Heart left ventricle (tissue), 16 donors: ENCODE measurements at regions not wholly inside any gene's neighbourhood (a gene's known extent, or its start where the extent isn't known, plus 50 kb on each side); places are given as distances from the start of the nearest gene placed in this dataset.

Source experiments
- ATAC-seq, 4 donors: fragments of 200-7000 bp; cut with Tn5 transposase; one replicate each; pipeline ENCODE4 v1.9.1; 2020 to 2022; ENCODE audit warnings: moderate library complexity in 4 of 4, mild to moderate bottlenecking in 3 of 4, moderate number of reproducible peaks in 1 of 4
- DNase-seq, 5 donors: peaks; one replicate each; pipeline ENCODE4 v3.0.0-alpha.2; 2020
- H3K27ac ChIP-seq, 12 donors: fragments of 200-600 bp; sonication (generic) in 4 of 12; one replicate each; pipeline versions ENCODE4 v1.5.0 to v1.8.0; 2016 to 2022; ENCODE audit warnings: mild to moderate bottlenecking in 2 of 12
- H3K27me3 ChIP-seq, 9 donors: fragments of 200-600 bp; sonication (generic) in 2 of 9; one replicate each; pipeline versions ENCODE4 v1.5.1 to v1.8.0; 2016 to 2022; ENCODE audit warnings: mild to moderate bottlenecking in 3 of 9
- H3K36me3 ChIP-seq, 9 donors: fragments of 200-600 bp; sonication (generic) in 2 of 9; one replicate each; pipeline versions ENCODE4 v1.5.0 to v1.8.0; 2018 to 2022; ENCODE audit warnings: mild to moderate bottlenecking in 2 of 9
- H3K4me1 ChIP-seq, 12 donors: fragments of 200-600 bp; sonication (generic) in 4 of 12; one replicate each; pipeline versions ENCODE4 v1.5.0 to v1.8.0; 2016 to 2022; ENCODE audit warnings: mild to moderate bottlenecking in 3 of 12
- H3K4me3 ChIP-seq, 12 donors: fragments of 200-600 bp; sonication (generic) in 4 of 12; one replicate each; pipeline versions ENCODE4 v1.5.0 to v1.8.0; 2017 to 2022; ENCODE audit warnings: mild to moderate bottlenecking in 9 of 12, moderate library complexity in 4 of 12
- H3K9me3 ChIP-seq, 12 donors: fragments of 200-600 bp; sonication (generic) in 4 of 12; one replicate each; pipeline versions ENCODE4 v1.5.0 to v1.8.0; 2016 to 2022; ENCODE audit warnings: mild to moderate bottlenecking in 1 of 12
- CTCF ChIP-seq, 12 donors: fragments of 200-600 bp; sonication (generic) in 4 of 12; IDR thresholded peaks; one replicate each; pipeline versions ENCODE4 v1.5.0 to v1.8.0; 2018 to 2022; ENCODE audit warnings: antibody characterized with exemption in 12 of 12, mild to moderate bottlenecking in 5 of 12
- POLR2A ChIP-seq, 2 donors: fragments of 450-650 bp; IDR thresholded peaks; one replicate each; pipeline ENCODE4 v1.6.1; 2017; ENCODE audit warnings: antibody characterized with exemption in 2 of 2, mild to moderate bottlenecking in 2 of 2, moderate library complexity in 2 of 2
- WGBS, 4 donors: extraction: QIAGEN DNeasy Blood & Tissue Kit in 2 of 4; methylation state at CpG; one replicate each; pipeline versions ENCODE4 v1.1.5 to v1.1.7; 2013 to 2018; 5-methylcytosine and 5-hydroxymethylcytosine counted together
- intact Hi-C, 10 donors: fragments of 100-400 bp; cut with DNase I; formaldehyde crosslinking; loops; one replicate each; pipeline versions ENCODE4 v1.11.1 to v1.14.2; 2022
- donor health status: ischemic (EF 13 %, LVEDD 7.1; RV severe dilation, severe dysfunction).
- donor health status: healthy with polysubstance abuse.
- donor health status: DM: no; HTN: yes; CAD: no.
- donor health status: DM: no; HTN: no; CAD: no.
- donor health status: ischemic (EF 25% LVEDD 6.9; RV normal size, moderate dysfunction).
- donor health status: ischemic (EF 25% LVEDD 5.7; RV mildly dilated, moderate dysfunction).
- donor health status: healthy.
- donor health status: DM: yes; HTN: yes; CAD: no.
- donor health status: ischemic (EF 35%, LVEDD 5.7; RV mildly dilated, moderate dysfunction).
- donor health status: nonischemic (EF 11% LVEDD 7.7; RV severe dilation, severe dysfunction).
- donor health status: DM: yes; HTN: yes; CAD: no.
- donor health status: PGD.
- donor health status: ischemic (EF 29% LVEDD 5.4; RV normal size, mild dysfunction).
- donor health status: nonischemic (EF 23%, LVEDD 6.1; RV moderate dilation, normal function).

DNA sequence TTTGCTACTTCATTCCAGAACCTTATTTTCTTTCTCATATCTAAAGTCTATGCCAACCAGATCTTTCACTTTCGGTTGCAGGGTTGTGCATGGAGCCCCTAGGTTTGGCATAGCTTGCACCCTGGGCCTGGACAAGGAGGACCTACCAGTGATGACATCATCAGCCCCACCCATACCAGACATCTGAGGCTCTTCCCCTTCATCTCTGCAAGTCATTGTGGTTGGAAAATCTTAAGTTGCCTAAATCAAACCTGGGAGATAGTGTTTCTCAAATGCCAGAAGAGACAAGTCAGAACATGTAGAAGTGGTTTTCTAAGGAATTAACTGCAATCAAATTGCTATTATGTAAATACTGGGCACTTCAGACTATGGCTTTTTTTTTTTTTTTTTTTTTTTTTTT is 363.3 kb downstream of the ZNF516 start:
- DNase-seq (no peak), ATAC-seq (no peak)
- Histone ChIP-seq H3K4me1 (no peaks in the 10 kb centered on the region), H3K4me3 (no peak overlapping the region), H3K36me3 (no peaks in the 10 kb centered on the region), H3K27ac (no peak overlapping the region), H3K9me3 (peaks cover 0 to 5% (median 0%) of the 10 kb centered on the region in 12 donors), H3K27me3 (no peaks in the 10 kb centered on the region)
- 84 to 93% (median 86%) methylated on average over 1 of the region's 1 CpG for WGBS, 4 donors
- TF ChIP-seq CTCF (IDR thresholded peaks at IDR 0.05) = no peak
- TF ChIP-seq POLR2A (IDR thresholded peaks at IDR 0.05) = no peak
- intact Hi-C loops = no loop called here

- TF ChIP-seq POLR2A (IDR thresholded peaks at IDR 0.05) (no peak), CTCF (IDR thresholded peaks at IDR 0.05) (no peak)
- H3K4me3 ChIP-seq = no peak overlapping the region
- WGBS, 4 donors = 89 to 93% (median 90%) methylated on average over 13 of the region's 13 CpGs
- no peak overlapping the region for H3K27ac ChIP-seq
- no peak for ATAC-seq
- peaks cover 0 to 5% (median 0%) of the 10 kb centered on the region in 12 donors for H3K9me3 ChIP-seq
- no peaks in the 10 kb centered on the region for H3K36me3 ChIP-seq
- H3K4me1 ChIP-seq = no peaks in the 10 kb centered on the region
- intact Hi-C loops = no loop called here
- DNase-seq = no peak
- H3K27me3 ChIP-seq = no peaks in the 10 kb centered on the region
Measured at GRCh38 chr18:76130845-76131244, 364.2 kb downstream of the ZNF516 start.

DNA sequence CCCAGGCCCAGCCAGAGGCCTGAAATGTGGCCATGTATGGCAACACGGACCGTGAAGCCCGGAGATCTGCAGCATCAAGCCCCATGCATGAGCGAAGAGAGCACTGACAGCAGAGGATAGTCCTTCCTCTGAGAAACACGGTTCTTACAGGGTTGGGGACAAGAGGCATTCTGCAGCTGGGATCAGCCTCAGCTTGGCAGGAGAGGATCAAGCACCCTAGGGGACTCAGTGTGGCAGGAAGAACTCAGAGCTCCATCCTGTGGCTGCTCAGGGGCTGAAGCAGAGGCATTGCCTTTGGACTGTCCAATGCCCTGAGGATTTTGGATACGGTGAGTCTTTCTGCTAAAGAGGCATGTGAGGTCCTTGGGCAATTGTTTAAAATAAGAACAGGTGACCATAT is 368.7 kb downstream of the ZNF516 start:
- 60 to 73% (median 64%) methylated on average over 5 to 6 of the region's 6 CpGs for WGBS, 4 donors
- H3K4me1 ChIP-seq = no peaks in the 10 kb centered on the region
- TF ChIP-seq CTCF (IDR thresholded peaks at IDR 0.05) = peak in 10 of 12 donors; percentile 6 to 42 (median 26)
- no peak for TF ChIP-seq POLR2A (IDR thresholded peaks at IDR 0.05)
- H3K4me3 ChIP-seq = no peak overlapping the region
- H3K27ac ChIP-seq = no peak overlapping the region
- H3K27me3 ChIP-seq = no peaks in the 10 kb centered on the region
- no peaks in the 10 kb centered on the region for H3K36me3 ChIP-seq
- ATAC-seq (peak in 3 of 4 donors; percentile 65 to 78 (median 74)), DNase-seq (peak in 1 of 5 donors; percentile 34)
- intact Hi-C loops = loop anchor here in 9 of 10 donors (2.0 to 10.0 kb wide), 5 partner anchors 128 to 244 kb away; no protein-coding TSS in a partner anchor
- H3K9me3 ChIP-seq = no peaks in the 10 kb centered on the region

DNA sequence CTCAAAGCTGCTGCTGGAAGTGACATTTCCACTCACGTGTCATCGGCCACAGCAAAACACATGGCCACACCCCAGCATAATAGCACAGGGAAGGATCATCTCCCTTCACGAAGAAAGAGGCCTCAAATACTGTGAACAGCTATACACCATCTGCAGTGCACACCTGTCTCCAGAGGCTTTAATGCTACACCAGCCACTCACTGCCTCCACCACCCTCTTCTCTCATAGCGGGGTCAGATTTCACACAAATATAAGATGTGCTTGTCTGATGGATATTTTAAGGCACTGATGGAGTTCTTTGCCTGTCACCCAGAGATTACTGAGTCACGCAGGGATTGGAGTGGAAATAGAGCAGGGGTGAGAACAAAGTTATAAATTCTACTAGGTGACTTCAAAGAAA is 374.0 kb downstream of the ZNF516 start:
- H3K4me3 ChIP-seq = no peak overlapping the region
- no peaks in the 10 kb centered on the region for H3K4me1 ChIP-seq
- WGBS, 4 donors = 75 to 83% (median 82%) methylated on average over 4 to 5 of the region's 5 CpGs
- no peaks in the 10 kb centered on the region for H3K27me3 ChIP-seq
- H3K27ac ChIP-seq = no peak overlapping the region
- H3K9me3 ChIP-seq = no peaks in the 10 kb centered on the region
- no peak for TF ChIP-seq CTCF (IDR thresholded peaks at IDR 0.05)
- TF ChIP-seq POLR2A (IDR thresholded peaks at IDR 0.05) = no peak
- no peaks in the 10 kb centered on the region for H3K36me3 ChIP-seq
- no peak for DNase-seq
- intact Hi-C loops = loop anchor here in 4 of 10 donors (10.0 kb wide), 2 partner anchors 134 to 236 kb away; no protein-coding TSS in a partner anchor
- ATAC-seq = no peak
